ENCODE measurements at regions not wholly inside any gene's neighbourhood (a gene's known extent, or its start where the extent isn't known, plus 50 kb on each side); places are given as distances from the start of the nearest gene placed in this dataset.
A peak's percentile ranks its signal among the peaks of the same experiment; 100 is the strongest.

DNA sequence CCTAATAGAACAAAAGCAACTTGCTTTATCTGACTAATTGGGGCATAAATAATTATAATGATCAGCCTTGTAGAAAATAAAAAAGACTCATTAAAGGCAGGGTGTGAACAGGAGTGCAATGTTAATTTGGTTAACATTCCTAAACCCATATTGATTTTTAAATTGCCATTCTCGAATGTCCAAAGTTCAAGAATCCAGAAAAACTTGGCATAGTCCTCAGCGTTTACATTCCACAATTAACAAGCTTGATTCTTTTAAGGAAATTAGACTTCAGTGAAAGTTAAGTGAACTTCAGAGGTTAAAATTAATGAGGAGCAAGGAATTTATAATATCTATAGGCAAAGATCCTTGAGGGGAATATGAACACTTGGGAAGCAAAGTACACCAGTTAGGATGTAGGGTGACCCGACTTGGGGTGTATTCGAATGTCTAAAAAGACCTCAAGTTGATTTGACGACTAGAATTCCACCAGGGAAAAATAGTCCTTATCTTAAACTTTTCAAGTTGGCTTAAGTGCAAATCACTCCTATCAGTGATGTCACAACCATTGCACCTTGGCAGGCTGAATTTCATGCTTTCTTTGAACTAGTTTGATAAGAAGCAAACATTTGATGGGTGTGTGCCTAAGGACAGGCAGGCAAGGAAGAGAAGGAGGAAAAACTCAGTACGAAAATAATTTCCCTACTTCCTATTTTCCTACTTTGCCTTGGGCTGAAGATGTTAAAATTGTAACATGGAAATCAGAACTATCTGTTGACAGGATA lies 830.4 kb upstream of the COBL start:
- TF ChIP-seq EP300 (IDR thresholded peaks at IDR 0.05) = no peak
- TF ChIP-seq, protein P1, sequence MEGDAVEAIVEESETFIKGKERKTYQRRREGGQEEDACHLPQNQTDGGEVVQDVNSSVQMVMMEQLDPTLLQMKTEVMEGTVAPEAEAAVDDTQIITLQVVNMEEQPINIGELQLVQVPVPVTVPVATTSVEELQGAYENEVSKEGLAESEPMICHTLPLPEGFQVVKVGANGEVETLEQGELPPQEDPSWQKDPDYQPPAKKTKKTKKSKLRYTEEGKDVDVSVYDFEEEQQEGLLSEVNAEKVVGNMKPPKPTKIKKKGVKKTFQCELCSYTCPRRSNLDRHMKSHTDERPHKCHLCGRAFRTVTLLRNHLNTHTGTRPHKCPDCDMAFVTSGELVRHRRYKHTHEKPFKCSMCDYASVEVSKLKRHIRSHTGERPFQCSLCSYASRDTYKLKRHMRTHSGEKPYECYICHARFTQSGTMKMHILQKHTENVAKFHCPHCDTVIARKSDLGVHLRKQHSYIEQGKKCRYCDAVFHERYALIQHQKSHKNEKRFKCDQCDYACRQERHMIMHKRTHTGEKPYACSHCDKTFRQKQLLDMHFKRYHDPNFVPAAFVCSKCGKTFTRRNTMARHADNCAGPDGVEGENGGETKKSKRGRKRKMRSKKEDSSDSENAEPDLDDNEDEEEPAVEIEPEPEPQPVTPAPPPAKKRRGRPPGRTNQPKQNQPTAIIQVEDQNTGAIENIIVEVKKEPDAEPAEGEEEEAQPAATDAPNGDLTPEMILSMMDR (IDR thresholded peaks at IDR 0.05) = no peak
- peak in 2 of 3 donors; percentile 85 to 87 for TF ChIP-seq POLR2AphosphoS5 (IDR thresholded peaks at IDR 0.05)
